Testis (tissue), 2 donors: ENCODE measurements at regions not wholly inside any gene's neighbourhood (a gene's known extent, or its start where the extent isn't known, plus 50 kb on each side); places are given as distances from the start of the nearest gene placed in this dataset.

ENCODE experiments used
- DNase-seq: peaks from one replicate; pipeline ENCODE4 v3.0.0-alpha.2; 2019
- H3K27ac ChIP-seq, 2 donors: fragments of 200-600 bp; sonication (generic); one replicate each; pipeline ENCODE4 v1.5.1; 2019
- H3K27me3 ChIP-seq: fragments of 200-600 bp; sonication (generic); one replicate; pipeline ENCODE4 v1.5.1; 2019
- H3K36me3 ChIP-seq: fragments of 200-600 bp; sonication (generic); one replicate; pipeline ENCODE4 v1.5.1; 2017; ENCODE audit warnings: low read depth; ENCODE audit errors: missing control alignments
- H3K4me1 ChIP-seq: fragments of 200-600 bp; sonication (generic); one replicate; pipeline ENCODE4 v1.5.1; 2019
- H3K4me3 ChIP-seq, 2 donors: fragments of 200-600 bp; sonication (generic); one replicate each; pipeline ENCODE4 v1.5.1; 2017 to 2019
- H3K9me3 ChIP-seq: fragments of 200-600 bp; sonication (generic); one replicate; pipeline ENCODE4 v1.5.1; 2017
- CTCF ChIP-seq, 3 experiments: fragments of 450-650 bp in 2 of 3; fragments of 200-600 bp in 1 of 3; sonication (generic) in 1 of 3; IDR thresholded peaks; one replicate each; pipeline ENCODE4 v1.5.1; 2016 to 2019; ENCODE audit warnings: antibody characterized with exemption in 3 of 3, mild to moderate bottlenecking in 2 of 3, moderate library complexity in 1 of 3
- POLR2A ChIP-seq: fragments of 450-650 bp; IDR thresholded peaks from one replicate; pipeline ENCODE4 v1.6.1; 2017; ENCODE audit warnings: antibody characterized with exemption, mild to moderate bottlenecking, moderate library complexity
- WGBS, 2 donors: methylation state at CpG; one replicate each; pipeline ENCODE4 v1.1.5; 2018; 5-methylcytosine and 5-hydroxymethylcytosine counted together
- intact Hi-C: fragments of 100-400 bp; cut with DNase I; formaldehyde crosslinking; loops from one replicate; pipeline ENCODE4 v1.15.1; 2023; ENCODE audit warnings: low total_unique reads

GRCh38 chr1:96016219-96016618 is 705.4 kb upstream of the PTBP2 start:
- intact Hi-C loops: no loop called here
- Histone ChIP-seq H3K4me1 (no peaks in the 10 kb centered on the region), H3K9me3 (no peaks in the 10 kb centered on the region), H3K27me3 (no peaks in the 10 kb centered on the region), H3K27ac (no peak overlapping the region), H3K36me3 (no peaks in the 10 kb centered on the region), H3K4me3 (no peak overlapping the region)
- WGBS, 2 donors: 87 to 94% methylated on average over 3 of the region's 3 CpGs
- TF ChIP-seq POLR2A (no peak), CTCF (IDR thresholded peaks at IDR 0.05) (no peak)
- DNase-seq: no peak

GRCh38 chr1:96020378-96020777 is 701.2 kb upstream of the PTBP2 start:
- no peak for DNase-seq
- TF ChIP-seq POLR2A: no peak
- TF ChIP-seq CTCF (IDR thresholded peaks at IDR 0.05): no peak

GRCh38 chr1:96025062-96025461 is 696.5 kb upstream of the PTBP2 start:
- H3K36me3 ChIP-seq: no peaks in the 10 kb centered on the region
- no peak overlapping the region for H3K4me3 ChIP-seq
- WGBS, 2 donors: 63 to 78% methylated on average over 1 of the region's 1 CpG
- H3K9me3 ChIP-seq: no peaks in the 10 kb centered on the region
- DNase-seq: no peak
- H3K27ac ChIP-seq: no peak overlapping the region
- intact Hi-C loops: no loop called here
- TF ChIP-seq CTCF (IDR thresholded peaks at IDR 0.05) (no peak), POLR2A (no peak)
- H3K4me1 ChIP-seq: no peaks in the 10 kb centered on the region
- no peaks in the 10 kb centered on the region for H3K27me3 ChIP-seq

More at GRCh38 chr1:96020378-96020777, 701.2 kb upstream of the PTBP2 start:
- Histone ChIP-seq H3K9me3 (no peaks in the 10 kb centered on the region), H3K27me3 (no peaks in the 10 kb centered on the region), H3K4me1 (no peaks in the 10 kb centered on the region), H3K27ac (no peak overlapping the region), H3K4me3 (no peak overlapping the region), H3K36me3 (no peaks in the 10 kb centered on the region)
- intact Hi-C loops: no loop called here

GRCh38 chr1:96028071-96028470 is 693.5 kb upstream of the PTBP2 start:
- intact Hi-C loops: no loop called here
- WGBS, 2 donors: 89 to 100% methylated on average over 1 to 6 of the region's 7 CpGs
- H3K27me3 ChIP-seq: no peaks in the 10 kb centered on the region
- no peak overlapping the region for H3K4me3 ChIP-seq
- H3K9me3 ChIP-seq: no peaks in the 10 kb centered on the region
- no peaks in the 10 kb centered on the region for H3K36me3 ChIP-seq
- no peak overlapping the region for H3K27ac ChIP-seq
- H3K4me1 ChIP-seq: no peaks in the 10 kb centered on the region
- no peak for TF ChIP-seq CTCF (IDR thresholded peaks at IDR 0.05)
- TF ChIP-seq POLR2A: no peak
- no peak for DNase-seq

GRCh38 chr1:96030312-96030711 is 691.3 kb upstream of the PTBP2 start:
- Histone ChIP-seq H3K36me3 (no peaks in the 10 kb centered on the region), H3K27me3 (no peaks in the 10 kb centered on the region), H3K4me1 (no peaks in the 10 kb centered on the region), H3K27ac (no peak overlapping the region), H3K9me3 (no peaks in the 10 kb centered on the region), H3K4me3 (no peak overlapping the region)
- WGBS, 2 donors: 94 to 97% methylated on average over 1 of the region's 1 CpG
- intact Hi-C loops: no loop called here
- TF ChIP-seq CTCF (IDR thresholded peaks at IDR 0.05): no peak
- TF ChIP-seq POLR2A: no peak
- no peak for DNase-seq
